K562 (cell line): ENCODE measurements at regions not wholly inside any gene's neighbourhood (a gene's known extent, or its start where the extent isn't known, plus 50 kb on each side); places are given as distances from the start of the nearest gene placed in this dataset.

Experiments
- CTCF ChIP-seq, 3 experiments: IDR thresholded peaks in 2 of 3; conservative IDR thresholded peaks in 1 of 3; 2 replicates each; pipeline ENCODE4 v1.5.1; 2011 to 2012; ENCODE audit warnings: low read length in 3 of 3, mild to moderate bottlenecking in 3 of 3, control low read depth in 2 of 3, improper control_type of control experiment in 1 of 3, inconsistent platforms in 1 of 3, low read depth in 1 of 3, mixed read lengths in 1 of 3, moderate library complexity in 1 of 3; ENCODE audit not compliant: insufficient read depth in 2 of 3
- DEAF1 ChIP-seq: fragments of 450-650 bp; formaldehyde crosslinking; IDR thresholded peaks from 2 replicates; pipeline ENCODE4 v1.4.0; 2020; ENCODE audit warnings: mild to moderate bottlenecking, moderate library complexity
- EP400 ChIP-seq: fragments of 450-650 bp; IDR thresholded peaks from 2 replicates; pipeline ENCODE4 v1.6.1; 2017; ENCODE audit warnings: antibody characterized with exemption, mild to moderate bottlenecking, moderate library complexity
- FOXP1 ChIP-seq: sonication (generic); formaldehyde crosslinking; IDR thresholded peaks from 2 replicates; pipeline ENCODE4 v1.8.0; 2022; ENCODE audit warnings: mild to moderate bottlenecking, missing genetic modification reagents
- HDAC2 ChIP-seq: fragments of 450-650 bp; IDR thresholded peaks from 2 replicates; pipeline ENCODE4 v1.6.1; 2016; ENCODE audit warnings: mild to moderate bottlenecking
- KLF13 ChIP-seq: fragments of 450-650 bp; IDR thresholded peaks from 2 replicates; pipeline ENCODE4 v1.6.1; 2016; ENCODE audit warnings: missing genetic modification characterization, low read depth, mild to moderate bottlenecking, missing compliant biosample characterization, moderate library complexity, borderline replicate concordance
- NFE2 ChIP-seq: IDR thresholded peaks from 2 replicates; pipeline ENCODE4 v1.6.1; 2014; ENCODE audit warnings: antibody characterized with exemption, low read depth
- TEAD4 ChIP-seq, 2 experiments: sonication (generic) in 1 of 2; formaldehyde crosslinking in 1 of 2; IDR thresholded peaks; 2 replicates each; pipeline versions ENCODE4 v1.6.1 to v1.8.0; 2012 to 2022; ENCODE audit warnings: borderline replicate concordance in 1 of 2, inconsistent platforms in 1 of 2, low read length in 1 of 2, mild to moderate bottlenecking in 1 of 2, missing genetic modification reagents in 1 of 2

- no peak for TF ChIP-seq EP400
- no peak for TF ChIP-seq NFE2
- TF ChIP-seq HDAC2 = no peak
- TF ChIP-seq DEAF1 = no peak
- TF ChIP-seq FOXP1 = no peak
- TF ChIP-seq CTCF (IDR thresholded peaks at IDR 0.05 in 2 of 3, conservative IDR thresholded peaks at IDR 0.05 in 1 of 3; ENCODE audit: insufficient read depth in 2 of 3, low read depth in 1 of 3, low read length in 3 of 3) = no peak
- TF ChIP-seq KLF13 (tag) = no peak
- no peak for TF ChIP-seq TEAD4 (IDR thresholded peaks at IDR 0.05; ENCODE audit: low read length)
- TF ChIP-seq TEAD4 (CRISPR knock-in tag; IDR thresholded peaks at IDR 0.05; ENCODE audit: borderline replicate concordance) = no peak
Measured at GRCh38 chr16:65355706-65356105, 233.8 kb upstream of the CDH11 start.
